ENCODE measurements at regions not wholly inside any gene's neighbourhood (a gene's known extent, or its start where the extent isn't known, plus 50 kb on each side); places are given as distances from the start of the nearest gene placed in this dataset.
A peak's percentile ranks its signal among the peaks of the same experiment; 100 is the strongest.

DNA sequence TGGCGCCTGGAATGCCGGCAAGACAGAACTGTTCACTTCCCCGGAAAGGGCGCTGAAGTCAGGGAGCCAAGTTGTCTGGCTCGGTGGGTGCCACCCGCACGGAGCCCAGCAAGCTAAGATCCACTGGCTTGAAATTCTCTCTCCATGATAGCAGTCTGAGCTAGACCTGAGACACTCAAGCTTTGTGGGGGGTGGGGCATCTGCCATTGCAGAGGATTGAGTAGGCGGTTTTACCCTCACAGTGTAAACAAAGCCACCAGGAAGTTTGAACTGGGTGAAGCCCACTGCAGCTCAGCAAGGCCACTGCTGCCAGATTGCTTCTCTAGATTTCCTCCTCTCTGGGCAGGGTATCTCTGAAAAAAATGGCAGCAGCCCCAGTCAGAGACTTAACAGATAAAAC lies 277.4 kb downstream of the SLCO4C1 start:
- TF ChIP-seq, protein P1, sequence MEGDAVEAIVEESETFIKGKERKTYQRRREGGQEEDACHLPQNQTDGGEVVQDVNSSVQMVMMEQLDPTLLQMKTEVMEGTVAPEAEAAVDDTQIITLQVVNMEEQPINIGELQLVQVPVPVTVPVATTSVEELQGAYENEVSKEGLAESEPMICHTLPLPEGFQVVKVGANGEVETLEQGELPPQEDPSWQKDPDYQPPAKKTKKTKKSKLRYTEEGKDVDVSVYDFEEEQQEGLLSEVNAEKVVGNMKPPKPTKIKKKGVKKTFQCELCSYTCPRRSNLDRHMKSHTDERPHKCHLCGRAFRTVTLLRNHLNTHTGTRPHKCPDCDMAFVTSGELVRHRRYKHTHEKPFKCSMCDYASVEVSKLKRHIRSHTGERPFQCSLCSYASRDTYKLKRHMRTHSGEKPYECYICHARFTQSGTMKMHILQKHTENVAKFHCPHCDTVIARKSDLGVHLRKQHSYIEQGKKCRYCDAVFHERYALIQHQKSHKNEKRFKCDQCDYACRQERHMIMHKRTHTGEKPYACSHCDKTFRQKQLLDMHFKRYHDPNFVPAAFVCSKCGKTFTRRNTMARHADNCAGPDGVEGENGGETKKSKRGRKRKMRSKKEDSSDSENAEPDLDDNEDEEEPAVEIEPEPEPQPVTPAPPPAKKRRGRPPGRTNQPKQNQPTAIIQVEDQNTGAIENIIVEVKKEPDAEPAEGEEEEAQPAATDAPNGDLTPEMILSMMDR (conservative IDR thresholded peaks at IDR 0.05): no peak
- H3K4me2 ChIP-seq (ENCODE audit: insufficient read depth, insufficient read length, low read length): no peak overlapping the region
- H3K79me2 ChIP-seq (ENCODE audit: insufficient read depth, low read length): no peaks in the 10 kb centered on the region
- H3K9me3 ChIP-seq (ENCODE audit: control insufficient read depth, low read depth, low read length): no peaks in the 10 kb centered on the region
- no peak overlapping the region for H2BK12ac ChIP-seq (ENCODE audit: insufficient read length, low read depth, low read length)
- peak; percentile 33 for DNase-seq
- H3K23ac ChIP-seq (ENCODE audit: insufficient read length, low read depth, low read length): no peak overlapping the region
- no peaks in the 10 kb centered on the region for H4K20me1 ChIP-seq (ENCODE audit: control insufficient read depth, insufficient read depth, insufficient read length)
- no peak overlapping the region for H2AK5ac ChIP-seq (ENCODE audit: insufficient read length, low read length)
- peaks cover 1% of the 10 kb centered on the region; the same call in 1 of the 2 replicates for H3K27me3 Mint-ChIP-seq (ENCODE audit: low read depth)
- no peak overlapping the region for H3K4me3 Mint-ChIP-seq
- H4K8ac ChIP-seq (replicated peaks; ENCODE audit: insufficient read length, low read depth, low read length): no peak overlapping the region
- no peak overlapping the region for H2AFZ ChIP-seq (ENCODE audit: low read length)
- no peaks in the 10 kb centered on the region for H3K23me2 ChIP-seq (ENCODE audit: insufficient read length, low read depth, low read length, poor library complexity, severe bottlenecking)
- no peaks in the 10 kb centered on the region for H3K79me1 ChIP-seq (ENCODE audit: insufficient read depth, low read depth, low read length, poor library complexity, severe bottlenecking)
- no CpG with 5 or more reads among the region's 8 CpGs for WGBS (ENCODE audit: extremely low coverage, insufficient read length, low lambda C conversion rate)
- peaks cover 7 to 20% of the 10 kb centered on the region in 2 experiments for H3K4me1 Mint-ChIP-seq
- no peak overlapping the region for H2BK120ac ChIP-seq (ENCODE audit: low read depth, low read length, poor library complexity, severe bottlenecking)
- H3K9ac ChIP-seq (ENCODE audit: extremely low read depth, insufficient read length, low read length): no peak overlapping the region
- no peaks in the 10 kb centered on the region; a peak in 1 of 7 replicates for H3K36me3 Mint-ChIP-seq (ENCODE audit: insufficient read depth in 1 of 3, low read depth in 3 of 3)
- H3K9me3 Mint-ChIP-seq: peaks cover 3 to 7% of the 10 kb centered on the region in 2 experiments; a peak in 3 of 5 replicates
- H2BK15ac ChIP-seq (ENCODE audit: low read depth, low read length): no peak overlapping the region
- no peak overlapping the region for H4K5ac ChIP-seq (ENCODE audit: insufficient read length, low read depth, low read length)
- H3K27me3 ChIP-seq (ENCODE audit: insufficient read depth, low read length): no peaks in the 10 kb centered on the region
- H2BK20ac ChIP-seq (ENCODE audit: low read depth, low read length, poor library complexity, severe bottlenecking): no peak overlapping the region
- H3K27ac ChIP-seq (ENCODE audit: insufficient read length, low read depth, low read length): no peak overlapping the region
- no peak overlapping the region for H4K91ac ChIP-seq (ENCODE audit: insufficient read length, low read depth, low read length)
- H3K27ac Mint-ChIP-seq: peak overlapping the region in 2 of 3 experiments; percentile 19 to 31; a peak in 1 of 7 replicates
- no peaks in the 10 kb centered on the region for H3K4me1 ChIP-seq (ENCODE audit: insufficient read depth, low read length)
- H2BK5ac ChIP-seq (ENCODE audit: insufficient read length, low read length): no peak overlapping the region
- H3K4ac ChIP-seq (ENCODE audit: low read depth, low read length): no peak overlapping the region
- H3T11ph ChIP-seq (ENCODE audit: low read length): no peak overlapping the region
- no peak overlapping the region for H3K14ac ChIP-seq (ENCODE audit: insufficient read depth, low read length)
- no peak overlapping the region for H3K56ac ChIP-seq (ENCODE audit: insufficient read length, low read depth, low read length)
- H3K18ac ChIP-seq (ENCODE audit: insufficient read length, low read depth, low read length): no peak overlapping the region

Measured in H9 (cell line).